Ureter (tissue), 1 donor: ENCODE measurements at regions not wholly inside any gene's neighbourhood (a gene's known extent, or its start where the extent isn't known, plus 50 kb on each side); places are given as distances from the start of the nearest gene placed in this dataset.
"Not testable (repeated sequence)": the region's sequence is repeated elsewhere in the genome, so short reads cannot be mapped to it uniquely, and the experiment has no call there.

Experiments used
- DNase-seq: peaks from one replicate; pipeline ENCODE4 v3.0.0-alpha.2; 2020; ENCODE audit warnings: low spot score
- donor health status: DM: yes; HTN: yes; CAD: no.

DNA sequence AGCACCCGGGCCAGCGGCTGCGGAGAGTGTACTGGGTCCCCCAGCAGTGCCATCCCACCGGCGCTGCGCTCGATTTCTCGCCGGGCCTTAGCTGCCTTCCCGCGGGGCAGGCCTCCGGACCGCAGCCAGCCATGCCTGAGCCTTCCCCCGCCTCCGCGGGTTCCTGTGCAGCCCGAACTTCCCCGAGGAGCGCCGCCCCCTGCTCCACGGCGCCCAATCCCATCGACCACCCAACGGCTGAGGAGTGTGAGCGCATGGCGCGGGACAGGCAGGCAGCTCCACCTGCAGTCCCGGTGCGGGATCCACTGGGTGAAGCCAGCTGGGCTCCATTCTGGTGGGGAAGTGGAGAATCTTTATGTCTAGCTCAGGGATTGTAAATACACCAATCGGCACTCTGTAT is 325.4 kb downstream of the PPP1R3A start:
- not testable (repeated sequence) for DNase-seq

- not testable (repeated sequence) for DNase-seq
These were observed 325.9 kb downstream of the PPP1R3A start for GRCh38 chr7:113592924-113593323.

DNA sequence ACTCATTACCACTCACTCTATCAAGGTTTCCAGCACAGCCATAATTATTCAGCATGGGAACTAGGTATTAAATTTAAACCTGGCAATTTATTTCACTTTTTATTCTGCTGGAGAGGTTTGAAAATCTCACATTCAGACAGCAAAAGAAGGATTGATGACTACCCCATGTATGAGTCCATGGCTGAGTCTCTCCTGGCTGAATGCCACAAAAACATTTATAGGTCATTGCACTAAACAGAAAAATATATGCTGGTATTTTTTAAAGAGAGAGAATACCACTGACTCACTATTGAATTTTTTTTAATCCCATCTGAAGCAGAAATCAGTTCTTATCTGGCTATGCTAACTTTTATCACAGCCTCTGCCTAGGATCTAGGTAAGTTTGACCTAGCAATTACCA is 336.3 kb downstream of the PPP1R3A start:
- DNase-seq: no peak

- DNase-seq: not testable (repeated sequence)
These were observed 355.6 kb downstream of the PPP1R3A start for GRCh38 chr7:113563257-113563656.

- no peak for DNase-seq
These were observed 356.0 kb downstream of the PPP1R3A start for GRCh38 chr7:113562801-113563200.

- no peak for DNase-seq
These were observed 356.6 kb downstream of the PPP1R3A start for GRCh38 chr7:113562242-113562641.

DNA sequence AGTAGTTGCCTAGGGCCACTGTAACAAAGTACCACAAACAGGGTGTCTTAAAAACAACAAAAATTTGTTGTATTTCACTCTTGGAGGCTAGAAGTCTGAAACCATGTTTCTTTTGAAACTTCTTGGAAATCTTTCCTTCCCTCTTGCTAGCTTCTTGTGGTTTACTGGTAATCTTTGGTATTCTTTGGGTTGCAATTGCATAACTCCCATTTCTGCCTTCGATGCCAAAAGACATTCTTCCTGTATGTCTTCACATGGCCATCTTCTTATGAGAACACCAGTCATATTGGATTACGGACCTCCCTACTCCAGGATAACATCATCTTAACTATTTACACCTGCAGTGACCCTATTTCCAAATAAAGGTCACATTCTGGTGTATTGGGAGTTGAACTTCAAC is 357.4 kb downstream of the PPP1R3A start:
- DNase-seq: no peak

- no peak for DNase-seq
These were observed 367.8 kb downstream of the PPP1R3A start for GRCh38 chr7:113550966-113551365.

DNA sequence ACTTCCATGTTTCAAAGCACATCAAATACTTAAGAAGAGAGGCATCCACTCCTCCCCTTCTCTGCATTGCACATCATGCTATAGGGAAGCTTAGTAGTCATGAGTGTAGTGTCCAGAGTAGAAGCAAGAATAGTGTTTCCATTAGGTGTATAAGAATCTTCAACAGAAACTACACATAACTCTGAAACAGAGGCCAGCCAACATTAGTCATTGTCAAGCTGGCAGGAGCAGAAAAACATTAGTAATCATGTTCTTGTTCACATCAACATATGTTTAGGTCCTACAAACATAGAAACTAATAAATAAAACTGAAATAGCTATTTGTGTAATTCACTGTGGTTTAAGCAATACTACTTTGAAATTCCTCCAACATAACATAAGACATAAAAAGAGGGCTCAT is 370.2 kb downstream of the PPP1R3A start:
- no peak for DNase-seq

GRCh38 chr7:113548137-113548536 is 370.7 kb downstream of the PPP1R3A start:
- DNase-seq: no peak

- no peak for DNase-seq
These were observed 397.3 kb downstream of the PPP1R3A start for GRCh38 chr7:113521468-113521867.

GRCh38 chr7:113519472-113519871 is 399.3 kb downstream of the PPP1R3A start:
- no peak for DNase-seq

GRCh38 chr7:113504691-113505090 is 386.3 kb upstream of the SMIM30 start:
- no peak for DNase-seq

DNA sequence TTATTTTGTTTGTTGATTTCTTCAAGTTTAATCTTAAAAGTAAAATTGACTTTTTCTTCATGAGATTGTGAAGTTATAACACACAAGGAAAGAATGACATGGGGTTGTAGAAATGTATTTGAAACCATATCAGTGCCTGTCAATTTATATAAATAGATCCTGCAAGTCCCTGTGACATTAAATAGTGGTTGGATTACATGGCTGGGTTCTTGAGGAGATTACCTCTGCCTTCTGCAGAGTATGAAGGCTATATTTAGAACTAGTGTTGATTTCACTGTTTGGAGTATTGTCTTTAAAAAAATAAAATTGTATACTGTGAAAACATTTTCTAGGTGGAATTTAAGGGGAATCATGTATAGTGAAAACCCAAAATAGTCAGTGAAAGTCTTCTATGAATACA is 385.8 kb upstream of the SMIM30 start:
- no peak for DNase-seq

DNA sequence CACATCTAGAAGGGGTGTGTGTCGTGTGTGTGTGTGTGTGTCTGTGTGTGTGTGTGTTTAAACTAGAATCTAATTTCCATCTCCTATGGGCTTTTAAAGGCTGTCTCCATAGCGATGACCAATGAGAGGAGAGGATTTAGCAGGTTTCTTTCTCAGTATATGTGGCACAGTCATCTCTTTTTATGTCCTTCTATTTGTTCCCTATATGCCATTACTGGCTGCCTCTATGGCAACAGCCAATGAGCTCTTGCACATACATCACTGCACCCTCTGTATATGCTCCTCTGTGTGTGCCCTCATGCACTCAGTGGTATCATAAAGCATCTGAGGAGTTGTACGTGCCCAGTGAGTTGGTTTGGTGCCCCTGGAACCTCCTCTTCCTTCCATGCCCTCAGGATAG is 378.2 kb upstream of the SMIM30 start:
- DNase-seq: not testable (repeated sequence)

DNA sequence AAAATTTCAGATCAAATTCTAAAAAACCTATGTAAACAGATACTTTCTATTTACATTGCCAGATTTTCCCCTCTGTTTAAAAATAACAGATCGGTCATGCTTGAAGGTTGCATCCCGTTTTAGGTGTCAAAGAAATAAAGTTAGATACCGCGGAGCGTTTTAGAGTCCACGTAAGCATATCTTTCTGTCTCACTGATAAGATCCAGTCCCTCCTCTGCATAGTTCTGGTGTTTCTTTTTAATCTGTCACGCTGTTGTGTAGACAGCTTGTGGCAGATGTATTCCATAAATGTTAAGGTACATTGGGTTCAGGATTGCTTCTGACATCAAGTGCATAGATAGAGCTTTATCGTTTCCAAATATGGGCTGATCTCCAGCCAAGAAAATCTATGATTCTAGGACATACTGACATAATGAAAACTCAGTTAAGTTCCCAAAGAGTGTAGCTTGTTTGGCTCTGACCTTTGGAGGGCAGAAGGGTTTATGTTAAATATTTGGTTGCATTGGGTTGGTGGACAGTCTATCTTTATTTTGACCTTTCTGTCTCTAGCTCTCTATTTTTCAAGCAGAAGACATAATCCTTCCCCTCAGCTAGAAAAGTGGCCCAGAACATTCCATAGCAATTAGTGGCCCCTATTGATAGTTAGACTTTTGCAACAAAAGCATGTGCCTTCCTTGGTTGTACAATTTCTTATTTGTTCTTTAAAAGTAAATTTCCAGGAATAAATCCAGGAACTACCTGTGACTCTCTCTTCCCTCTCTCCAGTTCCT is 376.6 kb upstream of the SMIM30 start:
- not testable (repeated sequence) for DNase-seq

GRCh38 chr7:113491305-113491704 is 373.0 kb upstream of the SMIM30 start:
- DNase-seq: no peak

DNA sequence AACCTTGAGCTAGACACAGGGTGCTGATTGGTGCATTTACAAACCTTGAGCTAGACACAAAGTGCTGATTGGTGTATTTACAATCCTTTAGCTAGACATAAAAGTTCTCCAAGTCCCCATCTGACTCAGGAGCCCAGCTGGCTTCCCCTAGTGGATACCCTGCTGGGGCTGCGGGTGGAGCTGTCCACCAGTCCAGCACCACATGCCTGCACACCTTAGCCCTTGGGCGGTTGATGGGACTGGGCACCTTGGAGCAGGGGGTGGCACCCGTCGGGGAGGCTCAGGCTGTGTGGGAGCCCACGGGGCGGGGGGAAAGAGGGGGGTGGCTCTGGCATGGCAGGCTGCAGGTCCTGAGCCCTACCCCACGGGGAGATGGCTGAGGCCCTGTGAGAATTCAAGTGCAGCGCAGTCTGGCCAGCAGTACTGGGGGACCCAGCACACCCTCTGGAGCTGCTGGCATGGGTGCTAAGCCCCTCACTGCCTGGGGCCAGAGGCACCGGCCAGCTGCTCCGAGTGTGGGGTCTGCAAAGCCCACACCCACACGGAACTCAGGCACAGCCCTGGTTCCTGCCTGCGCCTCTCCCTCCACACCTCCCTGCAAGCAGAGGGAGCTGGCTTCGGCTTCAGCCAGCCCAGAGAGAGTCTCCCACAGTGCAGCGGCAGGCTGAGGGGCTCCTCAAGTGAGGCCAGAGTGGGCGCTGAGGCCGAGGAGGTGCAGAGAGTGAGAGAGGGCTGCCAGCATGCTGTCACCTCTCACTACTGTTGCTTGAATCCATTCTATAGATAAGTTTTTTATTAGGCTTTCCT is 369.8 kb upstream of the SMIM30 start:
- no peak for DNase-seq

- no peak for DNase-seq
These were observed 368.2 kb upstream of the SMIM30 start for GRCh38 chr7:113486548-113486947.

DNA sequence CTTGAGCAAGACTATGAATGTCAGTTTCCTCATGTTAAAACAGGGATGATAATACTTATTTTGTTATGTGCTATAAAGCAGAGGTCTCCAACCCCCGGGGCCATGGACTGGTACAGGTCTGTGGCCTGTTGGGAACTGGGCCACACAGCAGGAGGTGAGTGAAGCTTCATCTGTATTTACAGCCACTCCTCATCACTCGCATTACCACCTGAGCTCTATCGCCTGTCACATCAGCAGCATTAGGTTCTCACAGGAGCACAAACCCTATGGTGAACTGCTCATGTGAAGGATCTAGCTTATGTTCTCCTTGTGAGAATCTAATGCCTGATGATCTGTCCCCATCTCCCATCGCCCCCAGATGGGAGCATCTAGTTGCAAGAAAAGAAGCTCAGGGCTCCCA is 365.3 kb upstream of the SMIM30 start:
- DNase-seq: no peak

DNA sequence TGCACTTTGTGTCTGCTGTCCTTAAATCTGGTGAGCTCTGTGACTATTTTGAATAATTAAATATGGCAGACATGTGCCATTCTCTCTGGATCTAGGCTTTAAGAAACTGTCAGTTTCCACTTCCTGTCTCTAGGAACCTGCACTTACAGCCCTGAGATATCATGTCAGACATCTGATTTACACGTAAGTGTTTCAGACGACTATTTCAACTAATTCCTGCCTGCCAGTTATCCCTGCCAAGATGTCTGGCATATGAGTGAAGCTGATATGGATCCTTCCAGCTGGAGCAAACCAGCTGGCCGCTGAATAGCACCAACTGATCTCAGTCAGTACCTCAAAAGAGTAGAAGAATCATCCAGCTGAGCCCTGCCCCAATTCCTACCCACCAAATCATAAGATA is 362.2 kb upstream of the SMIM30 start:
- no peak for DNase-seq

DNA sequence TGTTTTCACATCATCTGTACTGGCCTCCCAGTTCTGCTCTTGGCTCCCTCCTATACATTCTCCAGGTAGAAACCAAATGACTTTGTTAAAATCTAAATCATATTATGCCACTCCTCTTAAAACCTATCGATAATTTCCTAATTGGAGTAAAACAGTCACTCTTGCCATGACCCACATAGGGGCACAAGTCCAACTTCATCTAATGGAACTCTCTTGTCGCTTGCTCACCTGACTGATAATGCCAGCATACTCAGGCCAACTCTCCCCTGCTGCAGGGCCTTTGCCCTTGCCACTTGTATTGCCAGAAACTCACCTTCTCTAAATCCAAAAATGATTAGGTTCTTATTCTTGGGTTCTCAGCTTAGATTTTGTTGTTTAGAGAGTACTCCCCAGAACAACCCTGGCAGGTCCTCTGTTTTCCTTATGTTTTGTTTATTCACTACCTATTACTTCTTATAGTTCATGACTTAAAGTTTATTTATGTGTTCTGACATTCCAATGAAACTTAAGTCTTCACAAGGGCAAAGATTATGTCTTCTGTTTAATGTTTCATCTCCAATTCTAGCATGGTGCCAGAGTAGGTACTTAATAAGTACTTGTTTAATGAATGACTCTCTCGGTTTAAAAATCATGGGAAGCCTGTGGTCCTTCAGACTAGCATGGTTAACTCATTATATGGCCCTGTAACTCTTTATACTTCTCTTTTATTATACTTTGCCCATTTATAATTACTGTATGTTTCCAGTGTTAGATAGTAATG is 345.9 kb upstream of the SMIM30 start:
- DNase-seq: no peak
